H1 (cell line): ENCODE measurements at regions not wholly inside any gene's neighbourhood (a gene's known extent, or its start where the extent isn't known, plus 50 kb on each side); places are given as distances from the start of the nearest gene placed in this dataset.

ENCODE experiments used
- CTCF ChIA-PET: fragments of 300-600 bp; sonication (Branson Sonifier 250); formaldehyde crosslinking; loops from one replicate; lab custom pipeline; 2021; ENCODE audit not compliant: partially characterized antibody; lab: Charles Lee
- POLR2A ChIA-PET: fragments of 300-600 bp; sonication (Branson Sonifier 250); formaldehyde crosslinking; loops from one replicate; lab custom pipeline; 2021; ENCODE audit warnings: inconsistent platforms; ENCODE audit not compliant: partially characterized antibody; lab: Charles Lee
- DNase-seq, 2 experiments: peaks; one replicate each; pipeline versions ENCODE4 v3.0.0 to v3.0.0-alpha.2; 2010 to 2022; ENCODE audit warnings: low spot score in 2 of 2, low read depth in 1 of 2, mixed read lengths in 1 of 2
- FAIRE-seq: peaks from 2 replicates; lab custom pipeline; 2011; peaks lifted over from hg19 to GRCh38; lab: Jason Lieb, UNC
- H2AFZ ChIP-seq: 2 replicates; pipeline ENCODE4 v1.8.1; 2012; ENCODE audit warnings: low read length, inconsistent platforms
- H2AK5ac ChIP-seq: 2 replicates; pipeline ENCODE4 v1.6.1; 2013; ENCODE audit warnings: low read depth, low read length
- H2BK120ac ChIP-seq: replicated peaks from 2 replicates; pipeline ENCODE3; 2013; ENCODE audit warnings: low read depth, low read length, inconsistent platforms
- H2BK12ac ChIP-seq: 2 replicates; pipeline ENCODE4 v1.6.1; 2013; ENCODE audit warnings: low read depth, low read length
- H2BK15ac ChIP-seq: 2 replicates; pipeline ENCODE4 v1.6.1; 2013; ENCODE audit warnings: low read length
- H2BK20ac ChIP-seq: 2 replicates; pipeline ENCODE4 v1.6.1; 2013; ENCODE audit warnings: low read length
- H2BK5ac ChIP-seq: 2 replicates; pipeline ENCODE4 v1.6.1; 2013; ENCODE audit warnings: low read depth, low read length
- H3K14ac ChIP-seq: 2 replicates; pipeline ENCODE4 v1.6.1; 2013; ENCODE audit warnings: inconsistent platforms; ENCODE audit not compliant: insufficient read length
- H3K18ac ChIP-seq: 2 replicates; pipeline ENCODE4 v1.6.1; 2013; ENCODE audit warnings: low read length; ENCODE audit errors: extremely low read depth
- H3K23ac ChIP-seq: 2 replicates; pipeline ENCODE4 v1.6.1; 2013; ENCODE audit warnings: inconsistent platforms; ENCODE audit not compliant: insufficient read length
- H3K23me2 ChIP-seq: 2 replicates; pipeline ENCODE4 v1.6.1; 2013; ENCODE audit warnings: low read depth, low read length
- H3K27ac ChIP-seq: 2 replicates; pipeline ENCODE4 v1.6.1; 2011; ENCODE audit warnings: low read depth, low read length, inconsistent platforms
- H3K27me3 ChIP-seq, 4 experiments: replicated peaks in 1 of 4; 1 replicate in 1 of 4; 2 replicates in 3 of 4; pipeline versions ENCODE4 v1.6.1 to v1.8.1; 2011 to 2013; ENCODE audit warnings: low read length in 3 of 4, mild to moderate bottlenecking in 3 of 4, inconsistent platforms in 2 of 4, mixed read lengths in 2 of 4, moderate library complexity in 1 of 4; ENCODE audit not compliant: control insufficient read depth in 3 of 4, insufficient read depth in 3 of 4; ENCODE audit errors: extremely low read depth in 1 of 4
- H3K36me3 ChIP-seq, 4 experiments: 2 replicates each; pipeline versions ENCODE4 v1.6.1 to v1.8.1; 2011 to 2013; ENCODE audit warnings: mild to moderate bottlenecking in 4 of 4, low read length in 3 of 4, moderate library complexity in 2 of 4, control low read depth in 1 of 4, inconsistent platforms in 1 of 4; ENCODE audit not compliant: insufficient read depth in 4 of 4, control insufficient read depth in 2 of 4
- H3K4ac ChIP-seq: replicated peaks from 2 replicates; pipeline ENCODE3; 2013; ENCODE audit warnings: low read length, low read depth, mixed read lengths, inconsistent platforms; ENCODE audit not compliant: insufficient read length
- H3K4me1 ChIP-seq, 4 experiments: replicated peaks in 1 of 4; 1 replicate in 1 of 4; 2 replicates in 3 of 4; pipeline versions ENCODE4 v1.6.1 to v1.8.1; 2011 to 2013; ENCODE audit warnings: low read length in 3 of 4, inconsistent platforms in 2 of 4, mixed read lengths in 1 of 4; ENCODE audit not compliant: insufficient read depth in 4 of 4, control insufficient read depth in 3 of 4
- H3K4me2 ChIP-seq, 2 experiments: 2 replicates each; pipeline versions ENCODE4 v1.6.1 to v1.8.1; 2011 to 2013; ENCODE audit warnings: low read depth in 2 of 2, low read length in 2 of 2, control low read depth in 1 of 2, inconsistent platforms in 1 of 2, mild to moderate bottlenecking in 1 of 2; ENCODE audit not compliant: insufficient read depth in 1 of 2
- H3K4me3 ChIP-seq, 4 experiments: fragments of 200-600, 300-600 bp in 1 of 4; sonication (generic), shearing (Covaris generic), sonication (Bioruptor Twin) in 1 of 4; 2 replicates each; pipeline versions ENCODE4 v1.5.1 to v1.8.1; 2011 to 2016; ENCODE audit warnings: low read length in 4 of 4, low read depth in 3 of 4, control low read depth in 2 of 4, inconsistent platforms in 2 of 4, mild to moderate bottlenecking in 2 of 4, mixed read lengths in 1 of 4, moderate library complexity in 1 of 4; ENCODE audit not compliant: insufficient read depth in 2 of 4; ENCODE audit errors: extremely low read depth in 1 of 4
- H3K56ac ChIP-seq: replicated peaks from 2 replicates; pipeline ENCODE3; 2013; ENCODE audit warnings: low read depth, mild to moderate bottlenecking, mixed read lengths, low read length, inconsistent platforms; ENCODE audit not compliant: insufficient read length
- H3K79me1 ChIP-seq: 2 replicates; pipeline ENCODE4 v1.6.1; 2013; ENCODE audit warnings: low read depth, low read length, control low read depth
- H3K79me2 ChIP-seq, 2 experiments: 2 replicates each; pipeline versions ENCODE4 v1.6.1 to v1.8.1; 2012 to 2013; ENCODE audit warnings: low read length in 2 of 2, mild to moderate bottlenecking in 2 of 2, inconsistent platforms in 1 of 2; ENCODE audit not compliant: insufficient read depth in 2 of 2, control insufficient read depth in 1 of 2
- H3K9ac ChIP-seq, 4 experiments: replicated peaks in 1 of 4; 1 replicate in 1 of 4; 2 replicates in 3 of 4; pipeline versions ENCODE4 v1.6.1 to v1.8.1; 2011 to 2013; ENCODE audit warnings: low read depth in 3 of 4, low read length in 3 of 4, control low read depth in 2 of 4, mild to moderate bottlenecking in 2 of 4, moderate library complexity in 2 of 4, inconsistent platforms in 1 of 4; ENCODE audit errors: extremely low read depth in 1 of 4
- H3K9me3 ChIP-seq, 2 experiments: 2 replicates each; pipeline versions ENCODE4 v1.6.1 to v1.8.1; 2012 to 2013; ENCODE audit warnings: mild to moderate bottlenecking in 2 of 2, moderate library complexity in 2 of 2, control low read depth in 1 of 2, inconsistent platforms in 1 of 2, low read depth in 1 of 2, low read length in 1 of 2, mixed read lengths in 1 of 2; ENCODE audit not compliant: insufficient read depth in 2 of 2
- H4K20me1 ChIP-seq, 2 experiments: replicated peaks in 1 of 2; 2 replicates each; pipeline versions ENCODE3 to v1.8.1; 2011 to 2013; ENCODE audit warnings: inconsistent platforms in 2 of 2, low read length in 2 of 2, mild to moderate bottlenecking in 1 of 2; ENCODE audit not compliant: insufficient read depth in 2 of 2, control insufficient read depth in 1 of 2
- H4K5ac ChIP-seq: 2 replicates; pipeline ENCODE4 v1.6.1; 2013; ENCODE audit warnings: low read length, low read depth, mixed read lengths, inconsistent platforms; ENCODE audit not compliant: insufficient read length
- H4K8ac ChIP-seq: 2 replicates; pipeline ENCODE4 v1.8.0; 2013; ENCODE audit warnings: mild to moderate bottlenecking, moderate library complexity, low read length, inconsistent platforms; ENCODE audit not compliant: insufficient read depth; ENCODE audit errors: extremely low read depth
- H4K91ac ChIP-seq: replicated peaks from 2 replicates; pipeline ENCODE3; 2013; ENCODE audit warnings: low read length, mixed read lengths, inconsistent platforms; ENCODE audit not compliant: insufficient read length
- WGBS, 2 experiments: shearing (Covaris generic) in 1 of 2; methylation state at CpG; one replicate each; pipeline versions ENCODE4 v1.1.6 to v1.1.7; 2013 to 2015; ENCODE audit warnings: low lambda C conversion rate in 2 of 2, mixed read lengths in 2 of 2, inconsistent platforms in 1 of 2, low coverage in 1 of 2, missing lambda C conversion rate in 1 of 2; ENCODE audit not compliant: insufficient replicate concordance in 2 of 2, insufficient coverage in 1 of 2, insufficient read length in 1 of 2; ENCODE audit errors: extremely low coverage in 1 of 2, missing lambda C conversion rate in 1 of 2; 5-methylcytosine and 5-hydroxymethylcytosine counted together

DNA sequence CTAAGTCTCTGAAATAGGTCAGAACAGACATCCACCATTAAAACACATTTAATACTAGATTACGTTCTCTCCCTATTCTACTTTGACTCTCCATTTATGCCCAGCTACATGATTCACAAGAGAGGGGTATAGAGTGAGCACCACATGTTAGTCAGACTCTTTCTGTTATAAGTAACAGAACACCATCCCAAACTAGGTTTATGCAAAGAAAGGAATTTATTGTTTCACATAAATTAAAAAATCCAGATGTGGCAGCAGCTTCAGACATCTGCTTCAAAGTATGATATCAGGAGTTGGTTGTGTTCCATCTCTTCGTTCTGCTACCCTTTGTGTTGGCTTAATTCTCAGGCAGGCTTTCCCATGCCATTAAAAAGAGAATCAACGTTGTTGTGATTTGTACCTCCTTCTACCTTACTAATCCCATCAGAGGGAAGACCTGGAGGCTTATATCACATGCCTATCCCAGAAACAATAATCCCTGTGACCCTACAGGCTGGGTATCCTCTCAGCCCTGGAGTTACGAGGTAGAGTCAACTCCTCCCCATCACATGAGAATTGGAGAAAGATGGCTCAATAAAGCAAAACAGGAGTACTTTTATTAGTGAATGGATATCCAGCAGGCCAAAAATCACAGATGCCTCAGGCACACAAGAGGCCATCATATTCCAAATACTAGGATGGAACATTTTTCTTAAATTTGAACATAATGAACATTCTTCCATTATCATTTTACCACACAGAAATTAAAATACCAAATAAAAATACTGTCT is 163.2 kb downstream of the SLC7A11 start:
- Histone ChIP-seq H2AFZ (no peak overlapping the region), H4K8ac (no peak overlapping the region), H3K27me3 (no peaks in the 10 kb centered on the region), H3K9ac (no peak overlapping the region), H3K79me2 (no peaks in the 10 kb centered on the region), H3K79me1 (no peaks in the 10 kb centered on the region), H4K20me1 (no peaks in the 10 kb centered on the region), H2AK5ac (no peak overlapping the region), H3K14ac (no peak overlapping the region), H3K23ac (no peak overlapping the region), H3K18ac (no peak overlapping the region), H3K27ac (no peak overlapping the region), H4K91ac (no peak overlapping the region), H3K23me2 (no peaks in the 10 kb centered on the region), H3K56ac (no peak overlapping the region), H2BK120ac (no peak overlapping the region), H2BK15ac (no peak overlapping the region), H3K36me3 (no peaks in the 10 kb centered on the region), H3K4me3 (no peak overlapping the region), H3K9me3 (no peaks in the 10 kb centered on the region), H2BK12ac (no peak overlapping the region), H2BK5ac (no peak overlapping the region), H3K4me1 (no peaks in the 10 kb centered on the region), H2BK20ac (no peak overlapping the region), H3K4me2 (no peak overlapping the region), H3K4ac (no peak overlapping the region), H4K5ac (no peak overlapping the region)
- POLR2A ChIA-PET = no interaction called here
- CTCF ChIA-PET = interaction anchor here (1.1 to 2.3 kb wide), 4 partner anchors 12 to 159 kb away, joined by 5 to 11 read pairs (median 7); no protein-coding TSS in a partner anchor
- 95% methylated on average over 4 of the region's 4 CpGs; no CpG with 5 or more reads in 1 of the 2 experiments for WGBS, 2 experiments
- FAIRE-seq (no peak), DNase-seq (no peak)
